ENCODE measurements at regions not wholly inside any gene's neighbourhood (a gene's known extent, or its start where the extent isn't known, plus 50 kb on each side); places are given as distances from the start of the nearest gene placed in this dataset.

DNA sequence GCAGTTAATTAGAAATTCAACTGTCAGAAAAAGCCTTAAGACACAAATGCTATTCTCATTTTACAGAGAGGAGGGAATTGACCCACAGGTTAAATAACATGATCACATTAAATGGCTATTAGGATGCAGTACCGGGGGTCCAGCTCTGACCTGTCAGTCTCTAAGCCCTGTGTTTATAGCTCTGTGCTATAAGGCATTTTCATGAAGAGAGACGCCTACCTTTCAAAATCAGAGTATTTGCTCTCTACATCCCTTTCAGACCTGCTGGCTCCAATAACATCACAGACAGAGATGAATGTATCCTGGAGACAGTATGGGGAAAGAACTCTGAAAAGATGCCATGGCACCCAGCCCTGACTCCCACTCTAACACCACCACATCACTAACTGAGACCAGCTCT, 189.9 kb upstream of the PRSS58 start:
- 8% methylated on average over 2 of the region's 2 CpGs for WGBS (ENCODE audit: low lambda C conversion rate)
- Histone ChIP-seq H3K9me3 (ENCODE audit: low read length) (no peaks in the 10 kb centered on the region), H3K36me3 (replicated peaks in 1 of 2; ENCODE audit: control insufficient read depth in 1 of 2, insufficient read depth in 2 of 2, low read length in 2 of 2) (no peaks in the 10 kb centered on the region), H3K4me1 (ENCODE audit: insufficient read depth, low read length) (no peaks in the 10 kb centered on the region), H3K27ac (ENCODE audit: extremely low read length, insufficient read depth, low read length) (no peak overlapping the region), H4K20me1 (ENCODE audit: insufficient read depth, low read length) (no peaks in the 10 kb centered on the region), H3K27me3 (ENCODE audit: control insufficient read depth in 1 of 2, insufficient read depth in 2 of 2, low read length in 2 of 2) (peaks cover 0 to 2% of the 10 kb centered on the region in 2 experiments; a peak in 1 of 5 replicates), H2AFZ (ENCODE audit: low read length) (no peak overlapping the region), H3K9ac (ENCODE audit: insufficient read depth, low read depth, low read length) (no peak overlapping the region), H3K4me3 (replicated peaks in 1 of 3; ENCODE audit: insufficient read depth in 1 of 3, low read depth in 2 of 3, low read length in 3 of 3) (no peak overlapping the region), H3K79me2 (ENCODE audit: insufficient read depth, low read length) (no peaks in the 10 kb centered on the region), H3K4me2 (ENCODE audit: low read depth, low read length) (no peak overlapping the region)
- BruUV-seq (replicated peaks) = no TSS peak
- POLR2A ChIA-PET = no interaction called here
- TF ChIP-seq ZNF619 (CRISPR knock-in tag; IDR thresholded peaks at IDR 0.05) = no peak
- no peak for TF ChIP-seq SP2 (CRISPR knock-in tag; IDR thresholded peaks at IDR 0.05)
- no peak for TF ChIP-seq PITX1 (CRISPR knock-in tag; IDR thresholded peaks at IDR 0.05)
- TF ChIP-seq SETDB1 (CRISPR knock-in tag; IDR thresholded peaks at IDR 0.05; ENCODE audit: borderline replicate concordance) = no peak
- no peak for TF ChIP-seq ZNF629 (CRISPR knock-in tag; conservative IDR thresholded peaks at IDR 0.05)
- TF ChIP-seq, protein P1, sequence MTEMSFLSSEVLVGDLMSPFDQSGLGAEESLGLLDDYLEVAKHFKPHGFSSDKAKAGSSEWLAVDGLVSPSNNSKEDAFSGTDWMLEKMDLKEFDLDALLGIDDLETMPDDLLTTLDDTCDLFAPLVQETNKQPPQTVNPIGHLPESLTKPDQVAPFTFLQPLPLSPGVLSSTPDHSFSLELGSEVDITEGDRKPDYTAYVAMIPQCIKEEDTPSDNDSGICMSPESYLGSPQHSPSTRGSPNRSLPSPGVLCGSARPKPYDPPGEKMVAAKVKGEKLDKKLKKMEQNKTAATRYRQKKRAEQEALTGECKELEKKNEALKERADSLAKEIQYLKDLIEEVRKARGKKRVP (CRISPR knock-in tag; IDR thresholded peaks at IDR 0.05) = no peak
- TF ChIP-seq, protein P2, sequence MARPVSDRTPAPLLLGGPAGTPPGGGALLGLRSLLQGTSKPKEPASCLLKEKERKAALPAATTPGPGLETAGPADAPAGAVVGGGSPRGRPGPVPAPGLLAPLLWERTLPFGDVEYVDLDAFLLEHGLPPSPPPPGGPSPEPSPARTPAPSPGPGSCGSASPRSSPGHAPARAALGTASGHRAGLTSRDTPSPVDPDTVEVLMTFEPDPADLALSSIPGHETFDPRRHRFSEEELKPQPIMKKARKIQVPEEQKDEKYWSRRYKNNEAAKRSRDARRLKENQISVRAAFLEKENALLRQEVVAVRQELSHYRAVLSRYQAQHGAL (CRISPR knock-in tag; IDR thresholded peaks at IDR 0.05; ENCODE audit: not compliant biosample characterization) = no peak
- no peak for TF ChIP-seq ZNF737 (CRISPR knock-in tag; IDR thresholded peaks at IDR 0.05; ENCODE audit: borderline replicate concordance)
- DNase-seq (ENCODE audit: low spot score) (no peak), ATAC-seq (no peak), FAIRE-seq (no peak)
- CTCF ChIA-PET (ENCODE audit: low intra/inter-chr PET ratio, low total read pairs) = no interaction called here
- in situ Hi-C loops (cut with HindIII; ENCODE audit: extremely low pct_ligation_motif_present, low pct_unique_long_range_greater_than_20kb) = no loop called here
- intact Hi-C loops (cut with micrococcal nuclease; ENCODE audit: unreplicated experiment) = loop anchor here (5.0 kb wide), 1 partner anchor 245 kb away; no protein-coding TSS in a partner anchor
